ENCODE measurements at regions not wholly inside any gene's neighbourhood (a gene's known extent, or its start where the extent isn't known, plus 50 kb on each side); places are given as distances from the start of the nearest gene placed in this dataset.

GRCh38 chr11:116170526-116171120 lies 602.2 kb downstream of the BUD13 start:
- Histone ChIP-seq H4K20me1 (replicated peaks; ENCODE audit: insufficient read depth) (no peaks in the 10 kb centered on the region), H3K27ac (ENCODE audit: low read depth) (no peak overlapping the region), H3K4me1 (ENCODE audit: insufficient read depth) (peaks cover 7% of the 10 kb centered on the region; the same call in 1 of the 2 replicates), H3K27me3 (ENCODE audit: insufficient read depth) (no peaks in the 10 kb centered on the region), H3K4me3 (no peak overlapping the region), H3F3A (replicated peaks; ENCODE audit: low read depth) (no peaks in the 10 kb centered on the region), H3K4me2 (no peak overlapping the region), H2AFZ (no peak overlapping the region), H3K36me3 (ENCODE audit: insufficient read depth) (no peaks in the 10 kb centered on the region), H3K79me2 (replicated peaks; ENCODE audit: insufficient read depth) (no peaks in the 10 kb centered on the region), H3K9me2 (ENCODE audit: insufficient read depth) (no peaks in the 10 kb centered on the region)
- DNase-seq (ENCODE audit: low spot score) (peak; percentile 43), ATAC-seq (peak; percentile 76)
- Mint-ChIP-seq H3K36me3 (ENCODE audit: low read depth) (no peaks in the 10 kb centered on the region; the same call in 2 of the 3 replicates), H3K9me3 (no peaks in the 10 kb centered on the region), H3K27ac (no peak overlapping the region), H3K27me3 (ENCODE audit: insufficient read depth, low read depth, poor library complexity) (peaks cover 14% of the 10 kb centered on the region), H3K4me3 (no peak overlapping the region), H3K4me1 (peaks cover 30% of the 10 kb centered on the region)
- TF ChIP-seq EZH2phosphoT487 (IDR thresholded peaks at IDR 0.05; ENCODE audit: unreplicated experiment) (no peak), CTCF (conservative IDR thresholded peaks at IDR 0.05; ENCODE audit: low read depth in 2 of 2) (peak; percentile 42 to 78)

GRCh38 chr11:116169776-116170175 lies 603.0 kb downstream of the BUD13 start:
- H3K27ac ChIP-seq (ENCODE audit: low read depth) = no peak overlapping the region
- no peaks in the 10 kb centered on the region for H3K9me3 Mint-ChIP-seq
- no peaks in the 10 kb centered on the region for H4K20me1 ChIP-seq (replicated peaks; ENCODE audit: insufficient read depth)
- H3K27me3 ChIP-seq (ENCODE audit: insufficient read depth) = no peaks in the 10 kb centered on the region
- H3K79me2 ChIP-seq (replicated peaks; ENCODE audit: insufficient read depth) = no peaks in the 10 kb centered on the region
- peaks cover 25% of the 10 kb centered on the region for H3K4me1 Mint-ChIP-seq
- H3K4me2 ChIP-seq = no peak overlapping the region
- no peak overlapping the region for H3K4me3 ChIP-seq
- H3K9me2 ChIP-seq (ENCODE audit: insufficient read depth) = no peaks in the 10 kb centered on the region
- H3K36me3 ChIP-seq (ENCODE audit: insufficient read depth) = no peaks in the 10 kb centered on the region
- H3F3A ChIP-seq (replicated peaks; ENCODE audit: low read depth) = no peaks in the 10 kb centered on the region
- TF ChIP-seq ETS1 (IDR thresholded peaks at IDR 0.05) (no peak), JUNB (IDR thresholded peaks at IDR 0.05; ENCODE audit: unreplicated experiment) (no peak), EZH2 (IDR thresholded peaks at IDR 0.05; ENCODE audit: low read depth, unreplicated experiment) (no peak), CTCF (conservative IDR thresholded peaks at IDR 0.05; ENCODE audit: low read depth in 2 of 2) (no peak), STAT1 (IDR thresholded peaks at IDR 0.05; ENCODE audit: unreplicated experiment) (no peak)
- DNase-seq (ENCODE audit: low spot score) (no peak), ATAC-seq (no peak)
- no peak overlapping the region for H2AFZ ChIP-seq
- peaks cover 14% of the 10 kb centered on the region for H3K27me3 Mint-ChIP-seq (ENCODE audit: insufficient read depth, low read depth, poor library complexity)
- peaks cover 6% of the 10 kb centered on the region; the same call in 1 of the 2 replicates for H3K4me1 ChIP-seq (ENCODE audit: insufficient read depth)
- no peak overlapping the region for H3K27ac Mint-ChIP-seq
- no peaks in the 10 kb centered on the region; the same call in 2 of the 3 replicates for H3K36me3 Mint-ChIP-seq (ENCODE audit: low read depth)
- no peak overlapping the region for H3K4me3 Mint-ChIP-seq
